Esophagus mucosa (tissue), 1 donor: ENCODE measurements at regions not wholly inside any gene's neighbourhood (a gene's known extent, or its start where the extent isn't known, plus 50 kb on each side); places are given as distances from the start of the nearest gene placed in this dataset.
A peak's percentile ranks its signal among the peaks of the same experiment; 100 is the strongest.

Source experiments
- ATAC-seq: fragments of 200-7000 bp; cut with Tn5 transposase; one replicate; pipeline ENCODE4 v1.9.1; 2020
- donor health status: DM: yes; HTN: yes; CAD: no.

DNA sequence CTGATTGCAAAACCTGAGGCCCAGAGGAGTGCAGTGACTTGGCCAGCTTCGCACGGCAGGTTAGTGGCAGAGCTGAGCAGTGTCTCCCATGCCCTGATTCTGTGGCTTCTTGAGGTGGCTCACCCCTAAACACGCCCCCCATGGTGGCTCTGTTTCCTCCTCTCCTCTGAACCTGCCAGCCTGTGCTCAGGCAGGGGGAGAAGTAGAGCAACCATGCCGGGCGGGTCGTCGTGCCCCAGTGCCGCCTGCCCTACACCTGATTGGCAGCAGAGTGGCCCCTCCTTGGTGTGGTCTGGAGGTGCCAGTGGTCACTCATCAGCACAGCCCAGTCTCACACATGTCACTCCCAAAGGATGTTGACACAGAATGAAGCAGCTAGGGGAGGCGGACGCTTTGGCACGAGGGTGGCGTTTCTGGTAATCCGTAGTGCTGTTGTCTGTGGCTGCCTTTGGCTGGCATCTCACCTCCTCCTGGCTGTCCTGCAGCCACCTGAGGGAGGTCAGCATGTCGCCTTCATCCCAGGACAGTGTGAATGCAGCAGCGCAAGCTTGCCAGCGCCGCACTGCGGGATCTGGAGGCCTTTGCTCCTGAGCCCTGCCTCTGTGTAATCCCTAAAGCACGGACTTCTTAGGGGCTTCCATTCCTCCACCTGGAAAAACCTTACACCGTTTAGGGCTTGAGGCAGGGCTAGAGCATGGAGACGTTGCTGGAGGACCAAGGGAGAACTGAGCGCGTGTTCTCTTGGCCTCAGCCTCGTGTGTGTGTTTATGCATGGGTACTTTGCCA, 294.7 kb downstream of the SEC14L1 start:
- no peak for ATAC-seq

- ATAC-seq = no peak
Measured at GRCh38 chr17:77436058-77436442, 295.3 kb downstream of the SEC14L1 start.

- no peak for ATAC-seq
Measured at GRCh38 chr17:77436481-77436880, 295.7 kb downstream of the SEC14L1 start.

DNA sequence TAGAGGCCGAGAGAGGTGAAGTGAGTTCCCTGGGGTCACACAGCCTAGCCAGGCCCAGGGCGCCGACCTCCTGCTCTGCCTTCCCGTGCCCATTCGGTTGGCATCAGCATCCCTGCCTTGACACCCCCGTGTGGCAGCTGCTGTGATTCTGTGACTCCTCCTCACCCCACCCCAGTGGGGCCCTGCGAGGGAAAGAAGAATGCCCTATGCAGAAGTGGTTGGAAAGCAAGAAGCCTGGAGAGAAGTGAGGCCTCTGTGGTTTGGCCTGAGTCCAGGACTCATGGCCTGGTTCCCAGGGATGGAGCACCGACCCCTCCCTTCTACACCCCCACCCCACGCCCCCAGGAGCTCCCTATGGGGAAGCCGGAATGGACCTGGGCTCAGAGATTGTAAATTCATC, 296.2 kb downstream of the SEC14L1 start:
- ATAC-seq = no peak

DNA sequence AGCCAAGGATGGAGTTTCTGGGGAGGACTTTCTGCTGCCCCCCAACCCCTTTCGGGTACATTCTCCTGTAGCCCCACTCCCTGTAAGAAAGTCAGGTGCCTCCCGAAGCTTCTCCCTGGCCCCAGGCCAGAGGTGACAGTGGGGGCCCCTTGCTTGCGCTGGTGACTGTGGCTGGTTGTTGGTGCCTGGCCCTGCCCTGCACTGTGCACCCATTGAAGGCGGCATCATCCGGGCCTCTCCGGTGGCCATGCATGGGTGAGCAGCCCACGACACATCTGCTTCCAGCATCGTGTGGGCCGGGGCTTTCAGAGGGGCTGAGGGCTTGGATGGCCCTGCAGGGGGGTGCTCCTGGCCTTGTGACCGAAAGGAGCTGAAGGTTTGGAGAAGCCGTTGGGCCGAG, 297.0 kb downstream of the SEC14L1 start:
- ATAC-seq = no peak

DNA sequence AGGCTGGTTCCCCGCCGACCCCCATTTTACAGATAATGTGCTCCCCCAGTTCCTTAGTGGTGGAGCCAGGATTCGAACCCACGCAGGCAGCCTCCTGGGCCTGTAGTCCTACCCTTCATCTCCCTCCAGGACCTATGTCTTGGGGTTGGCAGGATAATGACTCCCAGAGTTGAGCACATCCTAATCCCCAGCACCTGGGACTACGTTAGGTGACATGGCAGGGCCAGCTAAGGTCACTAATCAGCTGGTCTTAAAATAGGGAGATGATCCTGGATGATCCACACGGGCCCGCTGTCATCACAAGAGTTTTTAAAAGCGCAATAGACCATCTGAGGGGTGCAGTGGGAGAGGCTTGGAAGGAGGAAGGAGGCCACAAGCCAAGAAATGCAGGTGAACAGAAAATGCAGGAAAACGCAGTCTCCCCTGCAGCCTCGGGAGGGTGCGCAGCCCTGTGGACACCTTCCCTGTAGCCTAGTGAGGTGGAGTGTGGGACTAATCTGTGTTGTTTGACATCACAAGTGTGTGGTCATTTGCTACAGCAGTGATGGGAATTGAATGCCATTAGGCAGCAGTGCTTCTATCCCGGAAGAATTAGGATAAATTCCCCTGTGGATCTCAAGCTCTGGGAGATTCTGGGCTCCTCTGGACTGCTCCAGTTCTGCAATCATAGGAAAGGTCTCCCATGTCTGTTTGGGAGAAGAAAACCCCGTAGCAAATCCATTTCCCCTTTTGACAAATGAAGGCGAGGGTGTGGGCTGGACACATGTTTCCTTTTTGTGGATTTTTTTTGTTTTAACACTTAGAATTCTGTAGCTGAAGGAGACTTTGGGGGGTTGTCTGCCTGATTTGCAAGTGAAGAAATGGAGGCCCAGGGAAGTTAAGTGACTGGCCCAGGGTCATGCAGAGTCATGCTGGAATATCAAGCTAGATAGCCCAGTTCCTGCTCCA, 297.7 kb downstream of the SEC14L1 start:
- ATAC-seq = no peak

DNA sequence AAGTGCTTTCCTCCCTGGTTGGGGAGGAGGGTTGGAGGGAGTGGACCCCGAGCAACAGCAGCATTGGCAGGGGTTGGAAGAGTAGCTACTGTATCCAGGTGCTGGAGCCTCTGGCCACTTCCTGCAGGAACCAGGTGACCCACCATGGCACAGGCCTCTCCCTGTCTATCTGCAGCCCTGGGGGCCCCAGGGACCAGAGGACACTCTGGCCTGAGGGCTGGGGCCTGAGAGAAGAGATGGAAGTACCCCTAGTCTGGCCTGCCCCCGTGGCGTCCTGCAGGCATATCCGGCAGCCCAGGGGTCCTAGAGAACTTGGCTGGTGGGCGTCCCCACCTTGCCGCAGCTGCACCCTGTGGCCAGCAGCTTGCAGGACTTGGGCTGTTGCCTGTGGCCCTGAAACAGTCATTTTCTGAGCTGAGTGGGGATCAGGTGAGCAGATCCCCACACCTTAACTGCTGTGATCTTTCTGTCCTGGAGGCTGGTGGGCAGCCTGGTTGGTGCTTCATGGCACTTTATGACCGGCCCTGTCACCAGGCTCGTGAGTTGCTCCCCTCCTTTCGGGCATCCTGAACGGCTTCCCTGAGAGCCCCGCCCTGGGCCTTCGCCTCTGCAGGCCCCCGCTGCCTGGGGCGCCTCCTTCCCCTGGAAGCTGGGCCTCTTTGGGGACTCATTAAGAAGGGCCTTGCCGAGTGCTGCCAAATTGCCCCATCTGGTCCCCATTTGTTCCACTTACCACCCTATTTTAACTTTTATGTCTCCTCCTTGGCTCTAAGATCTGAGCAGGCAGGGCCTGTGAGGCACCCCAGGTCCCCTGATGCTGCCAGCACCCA, 298.6 kb downstream of the SEC14L1 start:
- ATAC-seq = no peak

GRCh38 chr17:77440560-77440981, 299.8 kb downstream of the SEC14L1 start:
- ATAC-seq = no peak

- ATAC-seq = peak; percentile 19
Measured at GRCh38 chr17:77441130-77441920, 300.6 kb downstream of the SEC14L1 start.

DNA sequence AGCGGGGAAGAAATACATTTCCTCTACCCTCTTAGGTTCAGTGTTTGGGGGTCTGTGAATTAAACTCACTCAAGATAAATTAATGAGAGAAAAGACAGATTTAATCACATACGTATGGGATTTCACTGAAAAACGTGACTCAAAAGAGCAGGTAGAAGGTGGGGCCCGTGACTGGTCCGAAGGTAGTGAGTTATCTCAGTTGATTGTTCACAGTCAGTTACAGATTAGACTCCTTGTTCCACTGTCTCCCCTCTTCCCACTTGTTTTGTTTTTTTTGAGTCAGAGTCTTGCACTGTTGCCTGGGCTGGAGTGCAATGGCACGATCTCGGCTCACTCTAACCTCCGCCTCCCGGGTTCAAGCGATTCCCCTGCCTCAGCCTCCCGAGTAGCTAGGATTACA, 301.2 kb downstream of the SEC14L1 start:
- no peak for ATAC-seq

DNA sequence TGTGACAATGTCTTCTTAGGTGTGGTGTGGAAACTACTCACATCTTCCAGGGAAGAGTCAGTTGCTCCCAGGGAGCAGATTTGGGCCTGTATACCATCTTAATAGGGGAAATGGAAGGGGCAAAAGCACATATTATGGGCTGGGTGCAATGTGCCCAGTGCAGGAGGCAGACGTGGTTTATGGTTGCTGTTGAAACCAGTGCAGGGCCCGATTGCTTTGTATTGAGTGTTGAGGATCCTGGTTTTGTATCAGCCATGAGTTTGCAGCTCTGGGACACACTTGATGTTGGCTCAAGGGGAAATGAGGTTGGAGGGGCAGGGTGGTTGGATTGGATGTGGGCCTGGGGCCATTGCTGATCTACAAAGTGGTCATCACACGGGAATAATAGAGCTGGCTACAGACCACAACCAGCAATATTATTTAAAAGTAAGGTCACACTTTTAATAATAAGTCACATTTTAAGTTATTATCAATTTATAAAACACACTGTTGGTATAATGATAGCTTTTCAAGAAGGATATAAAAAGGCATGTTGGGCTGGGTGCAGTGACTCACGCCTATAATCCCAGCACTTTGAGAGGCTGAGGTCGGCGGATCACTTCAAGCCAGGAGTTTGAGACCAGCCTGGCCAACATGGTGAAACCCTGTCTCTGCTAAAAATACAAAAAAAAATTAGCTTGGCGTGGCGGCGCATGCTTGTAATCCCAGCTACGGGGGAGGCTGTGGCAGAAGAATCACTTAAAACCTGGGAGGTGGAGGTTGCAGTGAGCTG, 302.4 kb downstream of the SEC14L1 start:
- ATAC-seq = no peak

GRCh38 chr17:77443748-77444260, 303.0 kb downstream of the SEC14L1 start:
- no peak for ATAC-seq

GRCh38 chr17:77444628-77444983, 303.8 kb downstream of the SEC14L1 start:
- ATAC-seq = peak; percentile 8

- peak; percentile 64 for ATAC-seq
Measured at GRCh38 chr17:77444984-77445759, 304.4 kb downstream of the SEC14L1 start.

DNA sequence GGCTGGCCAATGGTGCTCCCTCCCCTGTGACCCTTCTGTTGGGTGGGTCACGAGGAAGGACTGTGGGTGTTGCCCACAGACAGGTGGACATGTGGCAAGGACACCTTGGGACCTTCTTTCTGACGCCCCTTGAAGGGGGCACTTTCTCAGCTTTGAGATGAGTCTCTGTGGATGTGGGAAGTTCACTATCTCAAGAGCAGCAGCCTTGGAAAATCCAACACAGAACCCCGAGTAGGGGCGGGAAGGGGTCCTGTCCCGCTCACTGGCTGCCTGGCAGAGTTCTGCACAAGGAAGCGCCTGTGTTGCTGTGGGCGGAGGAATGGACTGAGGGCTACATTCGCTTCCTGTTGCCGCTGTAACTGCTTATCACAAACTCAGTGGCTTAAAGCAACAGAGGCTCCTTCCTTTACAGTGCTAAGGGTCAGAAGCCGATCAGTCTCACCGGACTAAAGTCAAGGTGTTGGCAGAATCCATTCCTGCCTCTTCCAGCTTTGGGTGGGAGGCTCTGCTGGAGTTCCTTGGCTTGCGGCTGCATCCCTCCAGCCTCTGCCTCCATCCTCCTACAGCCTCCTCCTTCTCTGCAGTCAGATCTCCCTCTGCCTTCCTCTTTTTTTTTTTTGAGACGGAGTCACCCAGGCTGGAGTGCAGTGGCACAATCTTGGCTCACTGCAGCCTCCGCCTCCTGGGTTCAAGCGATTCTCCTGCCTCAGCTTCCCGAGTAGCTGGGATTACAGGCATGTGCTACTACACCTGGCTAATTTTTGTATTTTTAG, 305.2 kb downstream of the SEC14L1 start:
- ATAC-seq = peak; percentile 5

DNA sequence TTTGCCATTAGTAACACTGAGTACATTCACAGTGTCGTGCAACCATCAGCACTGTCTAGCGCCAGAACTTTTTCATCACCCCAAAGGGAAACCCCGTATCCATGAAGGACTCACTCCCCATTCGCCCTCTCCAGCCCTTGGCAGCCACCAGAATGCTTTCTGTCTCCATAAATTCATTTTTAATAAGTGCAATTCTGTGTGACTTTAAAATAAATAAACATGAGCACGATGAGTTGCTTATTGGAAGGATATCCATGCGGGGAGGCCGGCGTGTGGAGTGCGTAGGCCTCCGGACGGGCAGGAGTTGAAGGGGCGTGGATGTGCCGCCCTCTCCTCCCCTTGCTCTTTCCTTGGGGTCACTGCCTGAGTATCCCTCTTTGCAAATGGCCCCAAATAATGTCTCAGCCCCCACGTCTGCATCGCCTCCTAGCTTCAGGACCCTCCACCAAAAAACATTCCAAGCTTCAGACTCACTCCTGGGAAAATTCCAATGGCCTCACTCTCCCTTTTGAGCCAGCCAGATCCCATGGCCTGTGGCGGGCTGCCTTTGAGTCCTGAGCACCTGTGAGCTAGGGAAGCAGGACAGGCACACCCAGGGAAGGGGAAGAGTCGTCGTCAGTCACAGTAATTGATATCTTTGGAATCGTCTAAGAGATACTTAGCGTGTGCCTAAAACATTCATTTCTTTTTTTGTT, 306.3 kb downstream of the SEC14L1 start:
- no peak for ATAC-seq

GRCh38 chr17:77449373-77449907, 308.7 kb downstream of the SEC14L1 start:
- no peak for ATAC-seq
